ENCODE measurements at regions not wholly inside any gene's neighbourhood (a gene's known extent, or its start where the extent isn't known, plus 50 kb on each side); places are given as distances from the start of the nearest gene placed in this dataset.

GRCh38 chr15:98025237-98025636 lies 64.7 kb downstream of the ARRDC4 start:
- DNase-seq (ENCODE audit: low read depth), result peak; percentile 40

- no peak for DNase-seq (ENCODE audit: low read depth)
Measured at GRCh38 chr15:98034731-98035130, 74.2 kb downstream of the ARRDC4 start.

- DNase-seq (ENCODE audit: low read depth), result no peak
Measured at GRCh38 chr15:98035134-98035533, 74.6 kb downstream of the ARRDC4 start.

GRCh38 chr15:98035577-98036010 lies 75.1 kb downstream of the ARRDC4 start:
- DNase-seq (ENCODE audit: low read depth), result no peak

- DNase-seq (ENCODE audit: low read depth), result no peak
Measured at GRCh38 chr15:98039596-98039995, 79.1 kb downstream of the ARRDC4 start.

GRCh38 chr15:98040146-98040545 lies 79.6 kb downstream of the ARRDC4 start:
- DNase-seq (ENCODE audit: low read depth), result no peak

GRCh38 chr15:98043160-98044014 lies 82.9 kb downstream of the ARRDC4 start:
- DNase-seq (ENCODE audit: low read depth), result no peak

- no peak for DNase-seq (ENCODE audit: low read depth)
Measured at GRCh38 chr15:98051734-98052133, 91.2 kb downstream of the ARRDC4 start.

- DNase-seq (ENCODE audit: low read depth), result no peak
Measured at GRCh38 chr15:98057453-98057852, 97.0 kb downstream of the ARRDC4 start.

GRCh38 chr15:98062869-98063268 lies 102.4 kb downstream of the ARRDC4 start:
- DNase-seq (ENCODE audit: low read depth), result no peak

- DNase-seq (ENCODE audit: low read depth), result no peak
Measured at GRCh38 chr15:98063315-98063714, 102.8 kb downstream of the ARRDC4 start.

- no peak for DNase-seq (ENCODE audit: low read depth)
Measured at GRCh38 chr15:98063871-98064270, 103.4 kb downstream of the ARRDC4 start.

- DNase-seq (ENCODE audit: low read depth), result peak; percentile 45
Measured at GRCh38 chr15:98067339-98067738, 106.8 kb downstream of the ARRDC4 start.

GRCh38 chr15:98069256-98069655 lies 108.8 kb downstream of the ARRDC4 start:
- no peak for DNase-seq (ENCODE audit: low read depth)

GRCh38 chr15:98070137-98070536 lies 109.6 kb downstream of the ARRDC4 start:
- peak; percentile 39 for DNase-seq (ENCODE audit: low read depth)

- no peak for DNase-seq (ENCODE audit: low read depth)
Measured at GRCh38 chr15:98071786-98072185, 111.3 kb downstream of the ARRDC4 start.

GRCh38 chr15:98075441-98075840 lies 114.9 kb downstream of the ARRDC4 start:
- DNase-seq (ENCODE audit: low read depth), result no peak

GRCh38 chr15:98076021-98076816 lies 115.7 kb downstream of the ARRDC4 start:
- peak; percentile 57 for DNase-seq (ENCODE audit: low read depth)

GRCh38 chr15:98077186-98077585 lies 116.7 kb downstream of the ARRDC4 start:
- peak; percentile 15 for DNase-seq (ENCODE audit: low read depth)

- no peak for DNase-seq (ENCODE audit: low read depth)
Measured at GRCh38 chr15:98080791-98081190, 120.3 kb downstream of the ARRDC4 start.

GRCh38 chr15:98083203-98083910 lies 122.9 kb downstream of the ARRDC4 start:
- no peak for DNase-seq (ENCODE audit: low read depth)

- peak; percentile 73 for DNase-seq (ENCODE audit: low read depth)
Measured at GRCh38 chr15:98085003-98085639, 124.6 kb downstream of the ARRDC4 start.
